GM18867 (cell line): ENCODE measurements at regions not wholly inside any gene's neighbourhood (a gene's known extent, or its start where the extent isn't known, plus 50 kb on each side); places are given as distances from the start of the nearest gene placed in this dataset.

Experiments
- ATAC-seq: cut with Tn5 transposase; IDR thresholded peaks from one replicate; pipeline ENCODE4 v1.9.1; 2021; ENCODE audit warnings: mild to moderate bottlenecking, moderate library complexity; ENCODE audit not compliant: unreplicated experiment

- no peak for ATAC-seq
These were observed 898.5 kb upstream of the SEMA6A start for GRCh38 chr5:117473165-117473564.

- no peak for ATAC-seq
These were observed 889.4 kb upstream of the SEMA6A start for GRCh38 chr5:117463881-117464570.

- ATAC-seq = no peak
These were observed 887.3 kb upstream of the SEMA6A start for GRCh38 chr5:117461966-117462365.

GRCh38 chr5:117461403-117461802 is 886.8 kb upstream of the SEMA6A start:
- ATAC-seq = peak; percentile 60

GRCh38 chr5:117457656-117458055 is 883.0 kb upstream of the SEMA6A start:
- ATAC-seq = no peak

- no peak for ATAC-seq
These were observed 882.3 kb upstream of the SEMA6A start for GRCh38 chr5:117456866-117457470.

GRCh38 chr5:117455236-117456233 is 880.9 kb upstream of the SEMA6A start:
- peak; percentile 31 for ATAC-seq

GRCh38 chr5:117454716-117455212 is 880.1 kb upstream of the SEMA6A start:
- peak; percentile 91 for ATAC-seq

GRCh38 chr5:117436846-117437245 is 862.2 kb upstream of the SEMA6A start:
- no peak for ATAC-seq

GRCh38 chr5:117435203-117435602 is 860.6 kb upstream of the SEMA6A start:
- ATAC-seq = no peak

GRCh38 chr5:117434254-117434653 is 859.6 kb upstream of the SEMA6A start:
- no peak for ATAC-seq

- ATAC-seq = no peak
These were observed 859.2 kb upstream of the SEMA6A start for GRCh38 chr5:117433818-117434217.

GRCh38 chr5:117431091-117431490 is 856.5 kb upstream of the SEMA6A start:
- no peak for ATAC-seq

- ATAC-seq = no peak
These were observed 850.5 kb upstream of the SEMA6A start for GRCh38 chr5:117425163-117425562.

GRCh38 chr5:117424559-117424958 is 849.9 kb upstream of the SEMA6A start:
- no peak for ATAC-seq

GRCh38 chr5:117417501-117417900 is 842.9 kb upstream of the SEMA6A start:
- ATAC-seq = no peak

GRCh38 chr5:117414926-117415325 is 840.3 kb upstream of the SEMA6A start:
- no peak for ATAC-seq

- no peak for ATAC-seq
These were observed 837.1 kb upstream of the SEMA6A start for GRCh38 chr5:117411701-117412100.

- no peak for ATAC-seq
These were observed 830.6 kb upstream of the SEMA6A start for GRCh38 chr5:117405197-117405596.

GRCh38 chr5:117394506-117395157 is 820.0 kb upstream of the SEMA6A start:
- no peak for ATAC-seq

GRCh38 chr5:117393125-117393524 is 818.5 kb upstream of the SEMA6A start:
- ATAC-seq = no peak
